ENCODE measurements at regions not wholly inside any gene's neighbourhood (a gene's known extent, or its start where the extent isn't known, plus 50 kb on each side); places are given as distances from the start of the nearest gene placed in this dataset.

DNA sequence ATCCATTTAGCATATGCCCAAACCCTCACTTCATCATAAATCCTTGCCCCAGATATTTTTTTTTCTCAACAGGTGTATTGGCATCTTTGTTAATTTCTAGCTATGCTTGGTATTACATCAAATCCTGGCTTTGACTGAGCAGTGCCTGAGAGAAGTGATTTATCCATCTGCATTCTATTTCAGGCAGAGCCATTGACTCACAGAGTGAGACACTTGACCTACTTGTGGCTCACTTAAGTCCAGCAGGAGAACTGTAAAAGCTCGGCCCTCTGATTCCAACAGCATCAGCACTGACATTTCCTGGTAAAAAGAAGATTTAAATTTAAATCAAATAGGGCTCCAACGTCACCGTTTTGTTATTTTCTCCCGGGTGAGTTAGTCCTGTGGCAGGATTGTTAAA lies 93.4 kb downstream of the PLK2 start:
- Histone ChIP-seq H3K36me3 (ENCODE audit: control insufficient read depth in 4 of 4, insufficient read depth in 4 of 4, low read length in 3 of 4) (no peaks in the 10 kb centered on the region), H3K27ac (ENCODE audit: insufficient read depth in 1 of 2, low read depth in 1 of 2, low read length in 2 of 2, poor library complexity in 1 of 2, severe bottlenecking in 2 of 2) (no peak overlapping the region), H3K4me1 (ENCODE audit: control extremely low read depth in 1 of 4, control insufficient read depth in 4 of 4, insufficient read depth in 4 of 4, low read length in 3 of 4) (no peaks in the 10 kb centered on the region), H3K9me3 (ENCODE audit: control extremely low read depth in 1 of 5, control insufficient read depth in 4 of 5, insufficient read depth in 2 of 5, low read depth in 1 of 5, low read length in 4 of 5) (no peaks in the 10 kb centered on the region), H3K4me3 (ENCODE audit: control insufficient read depth in 1 of 7, extremely low read depth in 1 of 7, insufficient read depth in 4 of 7, low read depth in 2 of 7, low read length in 6 of 7) (no peak overlapping the region), H3K27me3 (replicated peaks in 2 of 5; ENCODE audit: control insufficient read depth in 4 of 5, insufficient read depth in 5 of 5, low read length in 4 of 5) (no peaks in the 10 kb centered on the region)
- WGBS (ENCODE audit: insufficient coverage): 46% methylated on average over 3 of the region's 4 CpGs
- CTCF ChIA-PET: no interaction called here
- DNase-seq: no peak
- POLR2A ChIA-PET: no interaction called here

DNA sequence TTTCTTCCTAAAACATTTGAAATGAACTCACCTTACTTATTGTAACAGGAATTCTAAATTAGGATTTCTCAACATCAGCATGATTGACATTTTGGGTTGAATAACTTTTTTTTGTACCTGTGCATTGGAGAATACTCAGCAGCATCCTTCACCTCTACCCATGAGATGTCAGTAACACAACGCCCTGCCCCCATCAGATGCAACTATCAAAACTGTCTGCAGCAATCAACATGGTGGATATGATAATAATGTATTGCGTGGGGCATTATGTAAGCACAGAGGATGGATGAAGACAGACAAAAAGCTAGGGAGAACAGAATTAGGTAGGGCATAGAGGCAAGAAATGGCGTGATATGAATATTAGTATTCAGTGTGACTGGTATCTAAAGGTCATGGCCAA lies 94.1 kb downstream of the PLK2 start:
- 95% methylated on average over 2 of the region's 3 CpGs for WGBS (ENCODE audit: insufficient coverage)
- ChIA-PET CTCF (no interaction called here), POLR2A (no interaction called here)
- no peak overlapping the region for H3K4me3 ChIP-seq (ENCODE audit: control insufficient read depth in 1 of 7, extremely low read depth in 1 of 7, insufficient read depth in 4 of 7, low read depth in 2 of 7, low read length in 6 of 7)
- no peaks in the 10 kb centered on the region for H3K36me3 ChIP-seq (ENCODE audit: control insufficient read depth in 4 of 4, insufficient read depth in 4 of 4, low read length in 3 of 4)
- no peak overlapping the region for H3K27ac ChIP-seq (ENCODE audit: insufficient read depth in 1 of 2, low read depth in 1 of 2, low read length in 2 of 2, poor library complexity in 1 of 2, severe bottlenecking in 2 of 2)
- DNase-seq: no peak
- no peaks in the 10 kb centered on the region for H3K27me3 ChIP-seq (replicated peaks in 2 of 5; ENCODE audit: control insufficient read depth in 4 of 5, insufficient read depth in 5 of 5, low read length in 4 of 5)
- no peaks in the 10 kb centered on the region for H3K9me3 ChIP-seq (ENCODE audit: control extremely low read depth in 1 of 5, control insufficient read depth in 4 of 5, insufficient read depth in 2 of 5, low read depth in 1 of 5, low read length in 4 of 5)
- no peaks in the 10 kb centered on the region for H3K4me1 ChIP-seq (ENCODE audit: control extremely low read depth in 1 of 4, control insufficient read depth in 4 of 4, insufficient read depth in 4 of 4, low read length in 3 of 4)

DNA sequence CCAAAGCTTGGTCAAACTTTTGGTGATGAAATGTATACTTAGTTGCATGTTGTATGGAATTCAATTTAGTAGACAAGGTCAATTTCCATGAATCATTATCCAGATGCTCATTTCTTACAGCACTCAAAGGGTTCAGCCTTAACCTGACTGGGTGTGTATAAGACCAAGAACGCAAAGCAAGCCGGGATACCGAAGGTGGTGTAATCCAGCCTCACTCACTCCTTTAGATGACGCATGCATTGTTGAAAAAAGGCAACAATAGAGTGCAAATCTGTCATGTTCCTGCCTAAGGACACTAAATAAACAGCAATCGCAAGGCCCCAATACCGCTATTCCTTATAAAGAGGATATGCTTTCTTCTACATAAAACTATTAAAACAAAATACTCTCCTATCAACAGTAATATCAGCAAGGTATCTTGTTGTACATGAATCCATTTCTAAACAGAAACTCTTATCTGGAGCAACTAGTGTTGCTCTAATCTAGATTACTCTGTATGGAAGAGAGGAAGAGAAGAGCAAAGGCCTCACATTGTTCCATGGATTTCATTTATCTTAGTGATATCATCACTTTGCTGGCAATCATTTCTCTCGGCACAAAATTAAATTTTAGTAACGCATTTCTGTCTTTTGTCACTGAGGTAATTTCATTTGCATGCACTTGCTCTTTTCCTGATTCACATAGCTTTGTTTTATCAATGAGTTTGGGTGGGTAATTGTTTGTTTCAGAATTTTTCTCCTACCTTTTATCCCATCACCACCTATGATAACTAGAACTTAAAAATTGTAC lies 96.2 kb downstream of the PLK2 start:
- H3K4me3 ChIP-seq (ENCODE audit: control insufficient read depth in 1 of 7, extremely low read depth in 1 of 7, insufficient read depth in 4 of 7, low read depth in 2 of 7, low read length in 6 of 7): no peak overlapping the region
- DNase-seq: no peak
- ChIA-PET POLR2A (no interaction called here), CTCF (no interaction called here)
- no peaks in the 10 kb centered on the region for H3K27me3 ChIP-seq (replicated peaks in 2 of 5; ENCODE audit: control insufficient read depth in 4 of 5, insufficient read depth in 5 of 5, low read length in 4 of 5)
- H3K27ac ChIP-seq (ENCODE audit: insufficient read depth in 1 of 2, low read depth in 1 of 2, low read length in 2 of 2, poor library complexity in 1 of 2, severe bottlenecking in 2 of 2): no peak overlapping the region
- WGBS (ENCODE audit: insufficient coverage): 95% methylated on average over 4 of the region's 8 CpGs
- no peaks in the 10 kb centered on the region for H3K4me1 ChIP-seq (ENCODE audit: control extremely low read depth in 1 of 4, control insufficient read depth in 4 of 4, insufficient read depth in 4 of 4, low read length in 3 of 4)
- H3K9me3 ChIP-seq (ENCODE audit: control extremely low read depth in 1 of 5, control insufficient read depth in 4 of 5, insufficient read depth in 2 of 5, low read depth in 1 of 5, low read length in 4 of 5): no peaks in the 10 kb centered on the region
- H3K36me3 ChIP-seq (ENCODE audit: control insufficient read depth in 4 of 4, insufficient read depth in 4 of 4, low read length in 3 of 4): no peaks in the 10 kb centered on the region

DNA sequence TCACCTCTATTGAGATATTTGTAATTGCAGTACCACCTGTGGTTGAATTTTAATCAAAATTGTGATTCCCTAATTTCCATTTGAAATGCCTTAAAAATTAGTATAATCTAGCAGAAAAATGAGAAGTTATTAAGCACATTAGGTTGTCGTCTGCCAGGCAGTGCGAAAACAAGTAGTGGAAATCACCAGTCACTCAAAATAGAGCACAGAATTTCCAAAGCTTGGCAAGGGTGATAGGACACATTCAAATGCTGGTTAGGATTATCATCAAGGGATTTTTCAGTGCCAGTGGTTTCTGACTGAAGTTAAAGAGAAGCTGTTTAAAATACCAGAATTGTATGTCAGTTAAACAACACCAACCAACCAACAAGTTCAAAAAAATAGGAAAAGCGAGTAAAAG lies 97.8 kb downstream of the PLK2 start:
- H3K4me1 ChIP-seq (ENCODE audit: control extremely low read depth in 1 of 4, control insufficient read depth in 4 of 4, insufficient read depth in 4 of 4, low read length in 3 of 4): no peaks in the 10 kb centered on the region
- POLR2A ChIA-PET: no interaction called here
- no peak for DNase-seq
- 83% methylated on average over 2 of the region's 3 CpGs for WGBS (ENCODE audit: insufficient coverage)
- no peak overlapping the region for H3K4me3 ChIP-seq (ENCODE audit: control insufficient read depth in 1 of 7, extremely low read depth in 1 of 7, insufficient read depth in 4 of 7, low read depth in 2 of 7, low read length in 6 of 7)
- CTCF ChIA-PET: no interaction called here
- H3K9me3 ChIP-seq (ENCODE audit: control extremely low read depth in 1 of 5, control insufficient read depth in 4 of 5, insufficient read depth in 2 of 5, low read depth in 1 of 5, low read length in 4 of 5): no peaks in the 10 kb centered on the region
- H3K36me3 ChIP-seq (ENCODE audit: control insufficient read depth in 4 of 4, insufficient read depth in 4 of 4, low read length in 3 of 4): no peaks in the 10 kb centered on the region
- H3K27me3 ChIP-seq (replicated peaks in 2 of 5; ENCODE audit: control insufficient read depth in 4 of 5, insufficient read depth in 5 of 5, low read length in 4 of 5): no peaks in the 10 kb centered on the region
- no peak overlapping the region for H3K27ac ChIP-seq (ENCODE audit: insufficient read depth in 1 of 2, low read depth in 1 of 2, low read length in 2 of 2, poor library complexity in 1 of 2, severe bottlenecking in 2 of 2)

DNA sequence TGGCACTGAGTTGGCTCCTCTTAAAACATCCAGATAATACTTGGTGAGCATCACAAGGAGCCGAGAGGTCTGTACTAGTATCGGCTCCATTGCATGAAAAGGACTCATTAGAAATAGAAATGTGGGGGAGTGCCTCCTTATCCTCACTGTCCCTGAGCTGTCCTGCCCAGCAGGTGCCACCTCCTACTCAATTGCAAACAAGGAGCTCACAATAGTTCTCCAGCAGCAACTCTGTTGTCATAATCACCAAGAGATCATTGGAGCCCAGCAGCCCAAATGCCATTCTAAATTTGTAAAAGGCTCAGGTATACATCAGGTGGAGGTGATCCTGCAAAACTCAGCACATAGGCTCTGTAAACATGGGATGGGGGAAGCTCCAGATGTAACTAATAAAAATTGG lies 99.1 kb downstream of the PLK2 start:
- Histone ChIP-seq H3K36me3 (ENCODE audit: control insufficient read depth in 4 of 4, insufficient read depth in 4 of 4, low read length in 3 of 4) (no peaks in the 10 kb centered on the region), H3K27me3 (replicated peaks in 2 of 5; ENCODE audit: control insufficient read depth in 4 of 5, insufficient read depth in 5 of 5, low read length in 4 of 5) (no peaks in the 10 kb centered on the region), H3K27ac (ENCODE audit: insufficient read depth in 1 of 2, low read depth in 1 of 2, low read length in 2 of 2, poor library complexity in 1 of 2, severe bottlenecking in 2 of 2) (no peak overlapping the region), H3K4me3 (ENCODE audit: control insufficient read depth in 1 of 7, extremely low read depth in 1 of 7, insufficient read depth in 4 of 7, low read depth in 2 of 7, low read length in 6 of 7) (no peak overlapping the region), H3K9me3 (ENCODE audit: control extremely low read depth in 1 of 5, control insufficient read depth in 4 of 5, insufficient read depth in 2 of 5, low read depth in 1 of 5, low read length in 4 of 5) (no peaks in the 10 kb centered on the region), H3K4me1 (ENCODE audit: control extremely low read depth in 1 of 4, control insufficient read depth in 4 of 4, insufficient read depth in 4 of 4, low read length in 3 of 4) (no peaks in the 10 kb centered on the region)
- no peak for DNase-seq
- ChIA-PET CTCF (no interaction called here), POLR2A (no interaction called here)
- 100% methylated on average over 2 of the region's 2 CpGs for WGBS (ENCODE audit: insufficient coverage)

DNA sequence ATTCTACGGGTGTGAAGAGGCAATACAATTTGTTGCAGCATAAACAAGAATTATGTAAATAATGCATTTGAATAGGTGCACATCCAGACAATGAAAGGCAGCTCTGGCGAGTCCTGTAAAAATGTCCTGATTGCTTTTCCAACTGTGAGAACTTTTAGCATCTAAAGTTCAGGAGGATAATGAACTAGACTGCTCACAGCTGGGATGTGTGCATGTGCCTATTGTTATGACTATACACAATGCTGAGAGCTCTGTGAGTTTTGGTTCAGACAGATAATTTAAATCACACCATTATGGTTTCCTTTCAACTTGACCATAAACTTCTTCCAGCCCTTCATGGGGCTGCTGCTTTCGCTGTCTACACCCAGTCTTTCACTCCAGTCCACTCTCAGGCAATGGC lies 99.9 kb downstream of the PLK2 start:
- no peak for DNase-seq
- CTCF ChIA-PET: no interaction called here
- no peaks in the 10 kb centered on the region for H3K27me3 ChIP-seq (replicated peaks in 2 of 5; ENCODE audit: control insufficient read depth in 4 of 5, insufficient read depth in 5 of 5, low read length in 4 of 5)
- no peaks in the 10 kb centered on the region for H3K9me3 ChIP-seq (ENCODE audit: control extremely low read depth in 1 of 5, control insufficient read depth in 4 of 5, insufficient read depth in 2 of 5, low read depth in 1 of 5, low read length in 4 of 5)
- no peaks in the 10 kb centered on the region for H3K36me3 ChIP-seq (ENCODE audit: control insufficient read depth in 4 of 4, insufficient read depth in 4 of 4, low read length in 3 of 4)
- POLR2A ChIA-PET: no interaction called here
- H3K27ac ChIP-seq (ENCODE audit: insufficient read depth in 1 of 2, low read depth in 1 of 2, low read length in 2 of 2, poor library complexity in 1 of 2, severe bottlenecking in 2 of 2): no peak overlapping the region
- H3K4me1 ChIP-seq (ENCODE audit: control extremely low read depth in 1 of 4, control insufficient read depth in 4 of 4, insufficient read depth in 4 of 4, low read length in 3 of 4): no peaks in the 10 kb centered on the region
- H3K4me3 ChIP-seq (ENCODE audit: control insufficient read depth in 1 of 7, extremely low read depth in 1 of 7, insufficient read depth in 4 of 7, low read depth in 2 of 7, low read length in 6 of 7): no peak overlapping the region
- 67% methylated on average over 3 of the region's 3 CpGs for WGBS (ENCODE audit: insufficient coverage)

DNA sequence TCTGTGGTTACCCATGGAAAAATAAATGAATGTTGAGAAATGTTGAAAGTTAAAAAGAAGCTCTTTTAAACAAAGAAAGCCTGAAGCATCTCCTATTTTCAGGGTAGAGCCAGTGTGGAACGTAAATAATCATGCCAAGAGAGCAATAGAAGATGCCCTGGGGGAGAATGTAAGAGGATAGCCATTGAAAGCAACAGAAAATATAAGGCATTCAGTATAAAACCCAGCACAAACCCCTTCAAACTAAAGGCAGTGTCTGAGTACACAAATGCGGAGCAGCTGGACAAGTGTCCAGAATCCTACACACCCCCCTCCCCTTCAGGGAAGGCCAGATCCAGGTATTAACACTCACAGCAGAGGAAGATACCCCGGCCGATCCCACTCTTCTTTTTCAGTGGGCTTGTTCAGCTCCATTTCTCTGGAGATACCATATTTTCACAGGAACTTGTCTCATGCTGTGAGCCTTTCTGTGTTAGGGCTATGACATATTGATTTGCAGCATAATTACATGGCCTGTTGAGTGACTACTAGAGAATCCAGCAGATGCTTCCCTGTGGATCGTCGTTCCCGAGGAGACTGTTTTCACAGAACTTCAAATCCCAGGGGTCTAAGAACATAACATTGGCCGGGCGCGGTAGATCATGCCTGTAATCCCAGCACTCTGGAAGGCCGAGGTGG lies 101.2 kb downstream of the PLK2 start:
- CTCF ChIA-PET: interaction anchor here (1.2 kb wide), 1 partner anchor 10 kb away, joined by 3 read pairs; no protein-coding TSS in a partner anchor
- no peak for DNase-seq
- WGBS (ENCODE audit: insufficient coverage): 77% methylated on average over 9 of the region's 11 CpGs
- Histone ChIP-seq H3K36me3 (ENCODE audit: control insufficient read depth in 4 of 4, insufficient read depth in 4 of 4, low read length in 3 of 4) (no peaks in the 10 kb centered on the region), H3K27me3 (replicated peaks in 2 of 5; ENCODE audit: control insufficient read depth in 4 of 5, insufficient read depth in 5 of 5, low read length in 4 of 5) (no peaks in the 10 kb centered on the region), H3K27ac (ENCODE audit: insufficient read depth in 1 of 2, low read depth in 1 of 2, low read length in 2 of 2, poor library complexity in 1 of 2, severe bottlenecking in 2 of 2) (no peak overlapping the region), H3K9me3 (ENCODE audit: control extremely low read depth in 1 of 5, control insufficient read depth in 4 of 5, insufficient read depth in 2 of 5, low read depth in 1 of 5, low read length in 4 of 5) (no peaks in the 10 kb centered on the region), H3K4me1 (ENCODE audit: control extremely low read depth in 1 of 4, control insufficient read depth in 4 of 4, insufficient read depth in 4 of 4, low read length in 3 of 4) (no peaks in the 10 kb centered on the region), H3K4me3 (ENCODE audit: control insufficient read depth in 1 of 7, extremely low read depth in 1 of 7, insufficient read depth in 4 of 7, low read depth in 2 of 7, low read length in 6 of 7) (no peak overlapping the region)
- POLR2A ChIA-PET: no interaction called here

Data from common myeloid progenitor, CD34-positive (primary cell).